Activated CD8-positive, alpha-beta memory T cell treated with anti-CD3 and anti-CD28 coated beads, Interleukin-2, amount 10 ng/mL, durations not matched to agents 7 days and 5 days (primary cell): ENCODE measurements at regions not wholly inside any gene's neighbourhood (a gene's known extent, or its start where the extent isn't known, plus 50 kb on each side); places are given as distances from the start of the nearest gene placed in this dataset.

Source experiments
- ATAC-seq: fragments of 150-1000 bp; cut with Tn5 transposase; one replicate; pipeline ENCODE4 v1.10.0; 2021; ENCODE audit warnings: moderate library complexity
- CTCF ChIA-PET: fragments of 350-600 bp; sonication (Branson Sonifier 250); formaldehyde crosslinking; loops from one replicate; lab custom pipeline; 2021; ENCODE audit warnings: antibody characterized with exemption; lab: Charles Lee
- DNase-seq: peaks from one replicate; pipeline ENCODE4 v3.0.0-alpha.2; 2020
- H3K27ac Mint-ChIP-seq: one replicate; pipeline ENCODE4 v1.8.0; 2021; ENCODE audit warnings: mild to moderate bottlenecking, mixed read lengths
- H3K27me3 Mint-ChIP-seq: one replicate; pipeline ENCODE4 v1.8.0; 2021; ENCODE audit warnings: mixed read lengths
- H3K36me3 Mint-ChIP-seq: one replicate; pipeline ENCODE4 v1.8.0; 2021; ENCODE audit warnings: mild to moderate bottlenecking, mixed read lengths
- H3K4me1 Mint-ChIP-seq: one replicate; pipeline ENCODE4 v1.8.0; 2021; ENCODE audit warnings: mixed read lengths
- H3K4me3 Mint-ChIP-seq: one replicate; pipeline ENCODE4 v1.8.0; 2021; ENCODE audit warnings: mild to moderate bottlenecking, moderate library complexity, mixed read lengths
- H3K9me3 Mint-ChIP-seq: one replicate; pipeline ENCODE4 v1.8.0; 2022; ENCODE audit warnings: low read depth, mixed read lengths

GRCh38 chr18:75654851-75655751 is 227.6 kb upstream of the SMIM21 start:
- no peak overlapping the region for H3K4me3 Mint-ChIP-seq
- ATAC-seq (no peak), DNase-seq (no peak)
- H3K27me3 Mint-ChIP-seq: peaks cover 2% of the 10 kb centered on the region
- CTCF ChIA-PET: no interaction called here
- no peaks in the 10 kb centered on the region for H3K9me3 Mint-ChIP-seq
- peaks cover 7% of the 10 kb centered on the region for H3K4me1 Mint-ChIP-seq
- no peak overlapping the region for H3K27ac Mint-ChIP-seq
- H3K36me3 Mint-ChIP-seq: no peaks in the 10 kb centered on the region

- ATAC-seq (no peak), DNase-seq (no peak)
- Mint-ChIP-seq H3K36me3 (no peaks in the 10 kb centered on the region), H3K9me3 (no peaks in the 10 kb centered on the region), H3K4me3 (no peak overlapping the region), H3K4me1 (peaks cover 7% of the 10 kb centered on the region), H3K27ac (no peak overlapping the region), H3K27me3 (peaks cover 2% of the 10 kb centered on the region)
- CTCF ChIA-PET: no interaction called here
These were observed 226.9 kb upstream of the SMIM21 start for GRCh38 chr18:75654386-75654785.

- DNase-seq: no peak
- no peak overlapping the region for H3K27ac Mint-ChIP-seq
- no peak for ATAC-seq
- H3K27me3 Mint-ChIP-seq: peaks cover 2% of the 10 kb centered on the region
- peaks cover 5% of the 10 kb centered on the region for H3K4me1 Mint-ChIP-seq
- no peak overlapping the region for H3K4me3 Mint-ChIP-seq
- no peaks in the 10 kb centered on the region for H3K36me3 Mint-ChIP-seq
- CTCF ChIA-PET: no interaction called here
- H3K9me3 Mint-ChIP-seq: no peaks in the 10 kb centered on the region
These were observed 225.0 kb upstream of the SMIM21 start for GRCh38 chr18:75652528-75652927.

GRCh38 chr18:75644871-75645270 is 217.4 kb upstream of the SMIM21 start:
- no peak for ATAC-seq
- H3K27ac Mint-ChIP-seq: no peak overlapping the region
- no peaks in the 10 kb centered on the region for H3K36me3 Mint-ChIP-seq
- no peaks in the 10 kb centered on the region for H3K9me3 Mint-ChIP-seq
- no peaks in the 10 kb centered on the region for H3K4me1 Mint-ChIP-seq
- H3K4me3 Mint-ChIP-seq: no peak overlapping the region
- DNase-seq: no peak
- CTCF ChIA-PET: no interaction called here
- no peaks in the 10 kb centered on the region for H3K27me3 Mint-ChIP-seq

- Mint-ChIP-seq H3K4me3 (no peak overlapping the region), H3K27me3 (no peaks in the 10 kb centered on the region), H3K4me1 (no peaks in the 10 kb centered on the region), H3K9me3 (no peaks in the 10 kb centered on the region), H3K36me3 (no peaks in the 10 kb centered on the region), H3K27ac (no peak overlapping the region)
- ATAC-seq (no peak), DNase-seq (no peak)
- CTCF ChIA-PET: no interaction called here
These were observed 215.6 kb upstream of the SMIM21 start for GRCh38 chr18:75643083-75643482.

GRCh38 chr18:75639472-75639831 is 211.9 kb upstream of the SMIM21 start:
- no peak overlapping the region for H3K4me3 Mint-ChIP-seq
- CTCF ChIA-PET: no interaction called here
- DNase-seq (no peak), ATAC-seq (no peak)
- H3K27ac Mint-ChIP-seq: no peak overlapping the region
- H3K36me3 Mint-ChIP-seq: no peaks in the 10 kb centered on the region
- H3K27me3 Mint-ChIP-seq: no peaks in the 10 kb centered on the region
- no peaks in the 10 kb centered on the region for H3K9me3 Mint-ChIP-seq
- H3K4me1 Mint-ChIP-seq: no peaks in the 10 kb centered on the region

- H3K27ac Mint-ChIP-seq: no peak overlapping the region
- ATAC-seq (no peak), DNase-seq (no peak)
- no peaks in the 10 kb centered on the region for H3K27me3 Mint-ChIP-seq
- CTCF ChIA-PET: no interaction called here
- no peak overlapping the region for H3K4me3 Mint-ChIP-seq
- H3K9me3 Mint-ChIP-seq: no peaks in the 10 kb centered on the region
- H3K4me1 Mint-ChIP-seq: no peaks in the 10 kb centered on the region
- H3K36me3 Mint-ChIP-seq: no peaks in the 10 kb centered on the region
These were observed 211.4 kb upstream of the SMIM21 start for GRCh38 chr18:75638776-75639471.

GRCh38 chr18:75638223-75638775 is 210.8 kb upstream of the SMIM21 start:
- Mint-ChIP-seq H3K36me3 (no peaks in the 10 kb centered on the region), H3K4me3 (no peak overlapping the region), H3K27ac (no peak overlapping the region), H3K9me3 (no peaks in the 10 kb centered on the region), H3K27me3 (no peaks in the 10 kb centered on the region), H3K4me1 (no peaks in the 10 kb centered on the region)
- DNase-seq (no peak), ATAC-seq (no peak)
- CTCF ChIA-PET: no interaction called here

GRCh38 chr18:75635096-75635495 is 207.6 kb upstream of the SMIM21 start:
- Mint-ChIP-seq H3K9me3 (no peaks in the 10 kb centered on the region), H3K27me3 (no peaks in the 10 kb centered on the region), H3K27ac (no peak overlapping the region), H3K4me3 (no peak overlapping the region), H3K36me3 (no peaks in the 10 kb centered on the region), H3K4me1 (no peaks in the 10 kb centered on the region)
- CTCF ChIA-PET: no interaction called here
- ATAC-seq (no peak), DNase-seq (no peak)

GRCh38 chr18:75625966-75626365 is 198.5 kb upstream of the SMIM21 start:
- Mint-ChIP-seq H3K4me3 (no peak overlapping the region), H3K27me3 (no peaks in the 10 kb centered on the region), H3K4me1 (no peaks in the 10 kb centered on the region), H3K9me3 (no peaks in the 10 kb centered on the region), H3K36me3 (no peaks in the 10 kb centered on the region), H3K27ac (no peak overlapping the region)
- no peak for ATAC-seq
- no peak for DNase-seq
- CTCF ChIA-PET: no interaction called here

GRCh38 chr18:75624869-75625268 is 197.4 kb upstream of the SMIM21 start:
- H3K36me3 Mint-ChIP-seq: no peaks in the 10 kb centered on the region
- H3K4me3 Mint-ChIP-seq: no peak overlapping the region
- DNase-seq: no peak
- H3K4me1 Mint-ChIP-seq: no peaks in the 10 kb centered on the region
- ATAC-seq: no peak
- H3K27ac Mint-ChIP-seq: no peak overlapping the region
- no peaks in the 10 kb centered on the region for H3K9me3 Mint-ChIP-seq
- no peaks in the 10 kb centered on the region for H3K27me3 Mint-ChIP-seq
- CTCF ChIA-PET: no interaction called here

- DNase-seq: no peak
- no peak overlapping the region for H3K4me3 Mint-ChIP-seq
- H3K36me3 Mint-ChIP-seq: no peaks in the 10 kb centered on the region
- H3K9me3 Mint-ChIP-seq: no peaks in the 10 kb centered on the region
- H3K4me1 Mint-ChIP-seq: no peaks in the 10 kb centered on the region
- no peak overlapping the region for H3K27ac Mint-ChIP-seq
- no peaks in the 10 kb centered on the region for H3K27me3 Mint-ChIP-seq
- ATAC-seq: no peak
- CTCF ChIA-PET: no interaction called here
These were observed 194.3 kb upstream of the SMIM21 start for GRCh38 chr18:75621818-75622217.

- Mint-ChIP-seq H3K36me3 (no peaks in the 10 kb centered on the region), H3K27ac (no peak overlapping the region), H3K4me3 (no peak overlapping the region), H3K9me3 (no peaks in the 10 kb centered on the region), H3K27me3 (no peaks in the 10 kb centered on the region), H3K4me1 (no peaks in the 10 kb centered on the region)
- DNase-seq (no peak), ATAC-seq (no peak)
- CTCF ChIA-PET: no interaction called here
These were observed 190.6 kb upstream of the SMIM21 start for GRCh38 chr18:75618146-75618545.

- CTCF ChIA-PET: no interaction called here
- DNase-seq: no peak
- H3K27ac Mint-ChIP-seq: no peak overlapping the region
These were observed 185.0 kb upstream of the SMIM21 start for GRCh38 chr18:75612456-75612855.

More at GRCh38 chr18:75612456-75612855, 185.0 kb upstream of the SMIM21 start:
- Mint-ChIP-seq H3K36me3 (no peaks in the 10 kb centered on the region), H3K4me3 (no peak overlapping the region), H3K4me1 (no peaks in the 10 kb centered on the region), H3K27me3 (no peaks in the 10 kb centered on the region), H3K9me3 (no peaks in the 10 kb centered on the region)
- no peak for ATAC-seq
